Kidney epithelial cell (primary cell): ENCODE measurements at regions not wholly inside any gene's neighbourhood (a gene's known extent, or its start where the extent isn't known, plus 50 kb on each side); places are given as distances from the start of the nearest gene placed in this dataset.

Experiments used
- DNase-seq: peaks from one replicate; pipeline ENCODE4 v3.0.0-alpha.2; 2010; ENCODE audit warnings: low read depth
- H3K27me3 ChIP-seq: 2 replicates; pipeline ENCODE4 v1.6.0; 2011; ENCODE audit warnings: low read length; ENCODE audit not compliant: control insufficient read depth, insufficient read depth
- H3K36me3 ChIP-seq: 2 replicates; pipeline ENCODE4 v1.5.1; 2011; ENCODE audit warnings: low read length; ENCODE audit not compliant: control insufficient read depth, insufficient read depth
- H3K4me3 ChIP-seq: 2 replicates; pipeline ENCODE4 v1.5.1; 2011; ENCODE audit warnings: low read depth, mild to moderate bottlenecking, control low read depth, low read length
- TF ChIP-seq, protein P1 (sequence below): IDR thresholded peaks from 2 replicates; pipeline ENCODE4 v1.5.1; 2011; ENCODE audit warnings: mild to moderate bottlenecking, moderate library complexity, low read length, control low read depth, inconsistent platforms; ENCODE audit not compliant: insufficient read depth, poor library complexity, severe bottlenecking

DNA sequence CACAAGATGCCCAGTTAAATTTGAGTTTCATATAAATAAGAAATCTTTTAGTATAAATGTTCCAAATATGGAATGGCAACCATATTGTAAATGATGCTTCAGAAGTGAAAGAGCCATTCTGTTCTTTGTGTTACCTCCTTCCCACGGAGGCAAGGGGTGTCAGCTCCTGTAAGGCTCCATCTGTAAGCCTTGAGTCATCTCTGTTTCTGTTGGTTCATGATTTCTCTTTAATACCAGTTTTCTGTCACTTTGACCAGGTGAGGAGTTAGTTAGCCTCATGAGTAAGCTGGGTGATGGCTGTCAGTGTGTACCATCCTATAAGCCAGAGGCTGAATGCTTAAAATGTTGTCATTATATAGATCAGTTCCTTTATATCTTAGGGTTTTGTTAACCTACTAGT lies 61.9 kb downstream of the TMEM30B start:
- H3K4me3 ChIP-seq, result no peak overlapping the region
- H3K27me3 ChIP-seq, result peaks cover 5% of the 10 kb centered on the region
- TF ChIP-seq, protein P1, sequence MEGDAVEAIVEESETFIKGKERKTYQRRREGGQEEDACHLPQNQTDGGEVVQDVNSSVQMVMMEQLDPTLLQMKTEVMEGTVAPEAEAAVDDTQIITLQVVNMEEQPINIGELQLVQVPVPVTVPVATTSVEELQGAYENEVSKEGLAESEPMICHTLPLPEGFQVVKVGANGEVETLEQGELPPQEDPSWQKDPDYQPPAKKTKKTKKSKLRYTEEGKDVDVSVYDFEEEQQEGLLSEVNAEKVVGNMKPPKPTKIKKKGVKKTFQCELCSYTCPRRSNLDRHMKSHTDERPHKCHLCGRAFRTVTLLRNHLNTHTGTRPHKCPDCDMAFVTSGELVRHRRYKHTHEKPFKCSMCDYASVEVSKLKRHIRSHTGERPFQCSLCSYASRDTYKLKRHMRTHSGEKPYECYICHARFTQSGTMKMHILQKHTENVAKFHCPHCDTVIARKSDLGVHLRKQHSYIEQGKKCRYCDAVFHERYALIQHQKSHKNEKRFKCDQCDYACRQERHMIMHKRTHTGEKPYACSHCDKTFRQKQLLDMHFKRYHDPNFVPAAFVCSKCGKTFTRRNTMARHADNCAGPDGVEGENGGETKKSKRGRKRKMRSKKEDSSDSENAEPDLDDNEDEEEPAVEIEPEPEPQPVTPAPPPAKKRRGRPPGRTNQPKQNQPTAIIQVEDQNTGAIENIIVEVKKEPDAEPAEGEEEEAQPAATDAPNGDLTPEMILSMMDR, result no peak
- no peaks in the 10 kb centered on the region for H3K36me3 ChIP-seq
- no peak for DNase-seq

- no peak overlapping the region for H3K4me3 ChIP-seq
- no peaks in the 10 kb centered on the region for H3K36me3 ChIP-seq
- TF ChIP-seq, protein P1, result no peak
- no peak for DNase-seq
- peaks cover 5% of the 10 kb centered on the region for H3K27me3 ChIP-seq
Observed at GRCh38 chr14:61218767-61219166, 62.4 kb downstream of the TMEM30B start.

- peaks cover 5% of the 10 kb centered on the region for H3K27me3 ChIP-seq
- no peak for DNase-seq
- no peak overlapping the region for H3K4me3 ChIP-seq
- TF ChIP-seq, protein P1, result no peak
- H3K36me3 ChIP-seq, result no peaks in the 10 kb centered on the region
Observed at GRCh38 chr14:61218157-61218556, 63.0 kb downstream of the TMEM30B start.

DNA sequence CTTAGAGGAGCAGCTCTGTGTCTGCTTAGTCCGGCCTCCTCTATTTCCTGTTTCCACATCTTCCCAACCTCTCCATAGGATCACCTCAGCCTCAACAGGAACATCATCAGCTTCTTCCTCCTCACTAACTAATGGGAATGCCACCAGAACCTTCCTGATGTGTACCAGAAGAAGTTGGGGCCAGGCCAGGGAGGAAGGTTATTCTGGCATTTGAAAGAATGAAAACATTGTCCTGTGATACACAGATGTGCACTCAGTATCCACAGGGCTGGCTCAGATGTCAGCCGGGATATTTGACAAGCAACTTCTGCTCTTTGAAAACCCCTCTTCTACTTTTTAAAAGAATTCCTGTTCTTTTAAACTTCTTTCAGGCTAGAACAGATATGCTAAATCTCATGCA lies 63.6 kb downstream of the TMEM30B start:
- H3K36me3 ChIP-seq, result no peaks in the 10 kb centered on the region
- TF ChIP-seq, protein P1, result no peak
- DNase-seq, result no peak
- peaks cover 5% of the 10 kb centered on the region for H3K27me3 ChIP-seq
- H3K4me3 ChIP-seq, result no peak overlapping the region

GRCh38 chr14:61215222-61216020 lies 65.7 kb downstream of the TMEM30B start:
- TF ChIP-seq, protein P1, result no peak
- Histone ChIP-seq H3K27me3 (peaks cover 5% of the 10 kb centered on the region), H3K4me3 (no peak overlapping the region), H3K36me3 (no peaks in the 10 kb centered on the region)
- DNase-seq, result no peak

- no peak for DNase-seq
- Histone ChIP-seq H3K4me3 (no peak overlapping the region), H3K36me3 (no peaks in the 10 kb centered on the region), H3K27me3 (peaks cover 5% of the 10 kb centered on the region)
- TF ChIP-seq, protein P1, result no peak
Observed at GRCh38 chr14:61213920-61214319, 67.2 kb downstream of the TMEM30B start.
